SU-DHL-6 (cell line): ENCODE measurements at regions not wholly inside any gene's neighbourhood (a gene's known extent, or its start where the extent isn't known, plus 50 kb on each side); places are given as distances from the start of the nearest gene placed in this dataset.

Experiments
- H2AFZ ChIP-seq: fragments of 200-600 bp; sonication (generic); 2 replicates; pipeline ENCODE4 v1.6.1; 2014; ENCODE audit warnings: low read depth, mild to moderate bottlenecking, moderate library complexity, mixed read lengths, antibody characterized with exemption, low read length; ENCODE audit not compliant: severe bottlenecking
- H3F3A ChIP-seq: fragments of 200-600 bp; shearing (Covaris generic); 2 replicates; pipeline ENCODE4 v1.6.0; 2016; ENCODE audit warnings: antibody characterized with exemption, mild to moderate bottlenecking; ENCODE audit not compliant: insufficient read depth
- H3K27ac ChIP-seq: fragments of 200-600 bp; sonication (generic); 2 replicates; pipeline ENCODE4 v1.5.1; 2016; ENCODE audit warnings: low read depth, mild to moderate bottlenecking, low read length, moderate library complexity, mixed read lengths
- H3K27me3 ChIP-seq: fragments of 200-600 bp; sonication (generic), shearing (Covaris generic); 2 replicates; pipeline ENCODE4 v1.6.0; 2014; ENCODE audit warnings: mild to moderate bottlenecking, low read length
- H3K36me3 ChIP-seq: fragments of 200-600 bp; sonication (generic); 2 replicates; pipeline ENCODE4 v1.6.1; 2014; ENCODE audit warnings: mild to moderate bottlenecking, low read length, mixed read lengths
- H3K4me2 ChIP-seq: fragments of 300-600, 200-600 bp; shearing (Covaris generic), sonication (generic); 2 replicates; pipeline ENCODE4 v1.6.0; 2014; ENCODE audit warnings: low read length, low read depth, mild to moderate bottlenecking; ENCODE audit not compliant: poor library complexity, severe bottlenecking
- H3K4me3 ChIP-seq: fragments of 200-600 bp; sonication (generic); 2 replicates; pipeline ENCODE4 v1.5.1; 2014; ENCODE audit warnings: antibody characterized with exemption, low read length, mild to moderate bottlenecking, mixed read lengths; ENCODE audit not compliant: insufficient read depth, poor library complexity, severe bottlenecking
- H3K79me2 ChIP-seq: fragments of 200-600 bp; sonication (generic); 2 replicates; pipeline ENCODE4 v1.6.1; 2014; ENCODE audit warnings: mild to moderate bottlenecking, low read length, moderate library complexity; ENCODE audit not compliant: insufficient read depth
- H3K9ac ChIP-seq: fragments of 200-600 bp; sonication (generic); 2 replicates; pipeline ENCODE4 v1.7.0; 2014; ENCODE audit warnings: mild to moderate bottlenecking, low read length
- H3K9me2 ChIP-seq: fragments of 200-600 bp; sonication (generic); replicated peaks from 2 replicates; pipeline ENCODE4 v1.6.1; 2014; ENCODE audit warnings: low read length; ENCODE audit not compliant: insufficient read depth
- H3K9me3 ChIP-seq: fragments of 200-600 bp; sonication (generic); 2 replicates; pipeline ENCODE4 v1.6.1; 2014; ENCODE audit warnings: low read length, mixed read lengths; ENCODE audit not compliant: insufficient read depth
- H4K20me1 ChIP-seq: fragments of 200-600 bp; sonication (generic); 2 replicates; pipeline ENCODE4 v1.6.1; 2014; ENCODE audit warnings: low read depth, mild to moderate bottlenecking, antibody characterized with exemption, low read length, moderate library complexity, mixed read lengths
- CTCF ChIP-seq: fragments of 200-600 bp; sonication (generic); IDR thresholded peaks from one replicate; pipeline ENCODE4 v1.5.1; 2017; ENCODE audit warnings: antibody characterized with exemption, mild to moderate bottlenecking, low read length, moderate library complexity; ENCODE audit not compliant: insufficient read depth, poor library complexity, severe bottlenecking
- EZH2phosphoT487 ChIP-seq: fragments of 200-600 bp; sonication (generic), shearing (Covaris generic); conservative IDR thresholded peaks from 2 replicates; pipeline ENCODE4 v1.6.1; 2018; ENCODE audit warnings: mild to moderate bottlenecking, antibody characterized with exemption, low read length, moderate library complexity, mixed read lengths

- Histone ChIP-seq H3K9ac (no peak overlapping the region), H3K27me3 (no peaks in the 10 kb centered on the region), H3K9me3 (no peaks in the 10 kb centered on the region), H3K79me2 (no peaks in the 10 kb centered on the region), H2AFZ (no peak overlapping the region), H3K36me3 (no peaks in the 10 kb centered on the region), H3K4me3 (no peak overlapping the region), H3K4me2 (no peak overlapping the region), H3F3A (no peaks in the 10 kb centered on the region), H3K9me2 (no peaks in the 10 kb centered on the region), H4K20me1 (no peaks in the 10 kb centered on the region), H3K27ac (no peak overlapping the region)
- TF ChIP-seq EZH2phosphoT487, result no peak
- TF ChIP-seq CTCF, result no peak
Measured at GRCh38 chr3:188041193-188041592, 112.8 kb upstream of the LPP start.

- Histone ChIP-seq H3K27me3 (no peaks in the 10 kb centered on the region), H3K36me3 (no peaks in the 10 kb centered on the region), H3K79me2 (no peaks in the 10 kb centered on the region), H3K4me2 (no peak overlapping the region), H2AFZ (no peak overlapping the region), H3K9me3 (no peaks in the 10 kb centered on the region), H3K4me3 (no peak overlapping the region), H3K27ac (no peak overlapping the region), H3K9me2 (no peaks in the 10 kb centered on the region), H3K9ac (no peak overlapping the region), H3F3A (no peaks in the 10 kb centered on the region), H4K20me1 (no peaks in the 10 kb centered on the region)
- TF ChIP-seq EZH2phosphoT487 (no peak), CTCF (no peak)
Measured at GRCh38 chr3:188041895-188042294, 112.1 kb upstream of the LPP start.

GRCh38 chr3:188042466-188042865 is 111.5 kb upstream of the LPP start:
- Histone ChIP-seq H3F3A (no peaks in the 10 kb centered on the region), H3K4me2 (no peak overlapping the region), H3K79me2 (no peaks in the 10 kb centered on the region), H3K9me2 (no peaks in the 10 kb centered on the region), H3K36me3 (no peaks in the 10 kb centered on the region), H3K9me3 (no peaks in the 10 kb centered on the region), H3K9ac (no peak overlapping the region), H3K27ac (no peak overlapping the region), H2AFZ (no peak overlapping the region), H4K20me1 (no peaks in the 10 kb centered on the region), H3K27me3 (no peaks in the 10 kb centered on the region), H3K4me3 (no peak overlapping the region)
- TF ChIP-seq CTCF (no peak), EZH2phosphoT487 (no peak)

GRCh38 chr3:188043891-188044290 is 110.1 kb upstream of the LPP start:
- Histone ChIP-seq H3K4me2 (no peak overlapping the region), H2AFZ (no peak overlapping the region)

More at GRCh38 chr3:188043891-188044290, 110.1 kb upstream of the LPP start:
- H4K20me1 ChIP-seq, result no peaks in the 10 kb centered on the region
- no peaks in the 10 kb centered on the region for H3F3A ChIP-seq
- no peaks in the 10 kb centered on the region for H3K27me3 ChIP-seq
- no peaks in the 10 kb centered on the region for H3K79me2 ChIP-seq
- H3K36me3 ChIP-seq, result no peaks in the 10 kb centered on the region
- no peak overlapping the region for H3K4me3 ChIP-seq
- TF ChIP-seq CTCF, result no peak
- no peak for TF ChIP-seq EZH2phosphoT487
- no peak overlapping the region for H3K27ac ChIP-seq
- no peak overlapping the region for H3K9ac ChIP-seq
- H3K9me3 ChIP-seq, result no peaks in the 10 kb centered on the region
- no peaks in the 10 kb centered on the region for H3K9me2 ChIP-seq
